Tibial nerve (tissue), 4 donors: ENCODE measurements at regions not wholly inside any gene's neighbourhood (a gene's known extent, or its start where the extent isn't known, plus 50 kb on each side); places are given as distances from the start of the nearest gene placed in this dataset.

Source experiments
- DNase-seq, 2 donors: peaks; one replicate each; pipeline ENCODE4 v3.0.0-alpha.2; 2019; ENCODE audit warnings: low spot score in 2 of 2
- H3K27ac ChIP-seq, 4 donors: fragments of 200-600 bp; sonication (generic) in 3 of 4; one replicate each; pipeline ENCODE4 v1.5.1; 2017 to 2019; ENCODE audit warnings: mild to moderate bottlenecking in 1 of 4
- H3K27me3 ChIP-seq, 2 donors: fragments of 200-600 bp; sonication (generic) in 1 of 2; one replicate each; pipeline versions ENCODE4 v1.5.1 to v1.6.0; 2017 to 2019
- H3K36me3 ChIP-seq, 3 donors: fragments of 200-600 bp; sonication (generic); one replicate each; pipeline ENCODE4 v1.5.1; 2018 to 2019
- H3K4me1 ChIP-seq, 4 donors: fragments of 200-600 bp; sonication (generic) in 3 of 4; one replicate each; pipeline ENCODE4 v1.5.1; 2017 to 2019
- H3K4me3 ChIP-seq, 4 donors: fragments of 200-600 bp; sonication (generic) in 3 of 4; one replicate each; pipeline ENCODE4 v1.5.1; 2017 to 2019; ENCODE audit warnings: mild to moderate bottlenecking in 1 of 4, moderate library complexity in 1 of 4
- H3K9me3 ChIP-seq, 4 donors: fragments of 200-600 bp; sonication (generic) in 3 of 4; one replicate each; pipeline ENCODE4 v1.5.1; 2017 to 2019
- EP300 ChIP-seq, 2 donors: sonication (generic); formaldehyde crosslinking; IDR thresholded peaks; one replicate each; pipeline ENCODE4 v1.6.1; 2017; ENCODE audit warnings: antibody characterized with exemption in 2 of 2, mild to moderate bottlenecking in 1 of 2
- POLR2A ChIP-seq, 2 donors: fragments of 450-650 bp; IDR thresholded peaks; one replicate each; pipeline ENCODE4 v1.6.1; 2017; ENCODE audit warnings: antibody characterized with exemption in 2 of 2, mild to moderate bottlenecking in 2 of 2, moderate library complexity in 2 of 2
- WGBS, 2 donors: methylation state at CpG; one replicate each; pipeline ENCODE4 v1.1.5; 2018; 5-methylcytosine and 5-hydroxymethylcytosine counted together
- TF ChIP-seq, protein P1 (sequence below), 5 experiments: fragments of 200-600 bp in 3 of 5; fragments of 450-650 bp in 2 of 5; sonication (generic) in 3 of 5; IDR thresholded peaks; one replicate each; pipeline ENCODE4 v1.5.1; 2016 to 2019; ENCODE audit warnings: antibody characterized with exemption in 5 of 5, mild to moderate bottlenecking in 3 of 5, moderate library complexity in 2 of 5

GRCh38 chr2:196403471-196403870, 232.1 kb upstream of the STK17B start:
- Histone ChIP-seq H3K27ac (no peak overlapping the region), H3K36me3 (no peaks in the 10 kb centered on the region), H3K27me3 (no peaks in the 10 kb centered on the region), H3K4me3 (no peak overlapping the region), H3K9me3 (no peaks in the 10 kb centered on the region), H3K4me1 (peaks cover 0 to 11% (median 0%) of the 10 kb centered on the region in 4 donors)
- no peak for DNase-seq
- WGBS, 2 donors = 19 to 23% methylated on average over 1 of the region's 1 CpG
- no peak for TF ChIP-seq POLR2A (IDR thresholded peaks at IDR 0.05)
- TF ChIP-seq, protein P1, sequence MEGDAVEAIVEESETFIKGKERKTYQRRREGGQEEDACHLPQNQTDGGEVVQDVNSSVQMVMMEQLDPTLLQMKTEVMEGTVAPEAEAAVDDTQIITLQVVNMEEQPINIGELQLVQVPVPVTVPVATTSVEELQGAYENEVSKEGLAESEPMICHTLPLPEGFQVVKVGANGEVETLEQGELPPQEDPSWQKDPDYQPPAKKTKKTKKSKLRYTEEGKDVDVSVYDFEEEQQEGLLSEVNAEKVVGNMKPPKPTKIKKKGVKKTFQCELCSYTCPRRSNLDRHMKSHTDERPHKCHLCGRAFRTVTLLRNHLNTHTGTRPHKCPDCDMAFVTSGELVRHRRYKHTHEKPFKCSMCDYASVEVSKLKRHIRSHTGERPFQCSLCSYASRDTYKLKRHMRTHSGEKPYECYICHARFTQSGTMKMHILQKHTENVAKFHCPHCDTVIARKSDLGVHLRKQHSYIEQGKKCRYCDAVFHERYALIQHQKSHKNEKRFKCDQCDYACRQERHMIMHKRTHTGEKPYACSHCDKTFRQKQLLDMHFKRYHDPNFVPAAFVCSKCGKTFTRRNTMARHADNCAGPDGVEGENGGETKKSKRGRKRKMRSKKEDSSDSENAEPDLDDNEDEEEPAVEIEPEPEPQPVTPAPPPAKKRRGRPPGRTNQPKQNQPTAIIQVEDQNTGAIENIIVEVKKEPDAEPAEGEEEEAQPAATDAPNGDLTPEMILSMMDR (IDR thresholded peaks at IDR 0.05) = no peak

GRCh38 chr2:196404276-196404675, 232.9 kb upstream of the STK17B start:
- H3K4me1 ChIP-seq = peaks cover 0 to 11% (median 0%) of the 10 kb centered on the region in 4 donors
- H3K27me3 ChIP-seq = no peaks in the 10 kb centered on the region
- DNase-seq = no peak
- H3K36me3 ChIP-seq = no peaks in the 10 kb centered on the region
- H3K4me3 ChIP-seq = no peak overlapping the region
- TF ChIP-seq, protein P1 (IDR thresholded peaks at IDR 0.05) = no peak
- TF ChIP-seq EP300 (IDR thresholded peaks at IDR 0.05) (no peak), POLR2A (IDR thresholded peaks at IDR 0.05) (no peak)
- no peaks in the 10 kb centered on the region for H3K9me3 ChIP-seq
- H3K27ac ChIP-seq = no peak overlapping the region

- no peaks in the 10 kb centered on the region for H3K36me3 ChIP-seq
- no peak overlapping the region for H3K4me3 ChIP-seq
- no peaks in the 10 kb centered on the region for H3K4me1 ChIP-seq
- 88 to 93% methylated on average over 1 of the region's 1 CpG for WGBS, 2 donors
- H3K27me3 ChIP-seq = no peaks in the 10 kb centered on the region
- no peak for DNase-seq
- TF ChIP-seq, protein P1 (IDR thresholded peaks at IDR 0.05) = no peak
- no peak for TF ChIP-seq POLR2A (IDR thresholded peaks at IDR 0.05)
- no peak for TF ChIP-seq EP300 (IDR thresholded peaks at IDR 0.05)
- H3K9me3 ChIP-seq = no peaks in the 10 kb centered on the region
- no peak overlapping the region for H3K27ac ChIP-seq
Measured at GRCh38 chr2:196407675-196408264, 231.7 kb upstream of the CCDC150 start.

GRCh38 chr2:196409376-196409775, 230.1 kb upstream of the CCDC150 start:
- TF ChIP-seq, protein P1 (IDR thresholded peaks at IDR 0.05) = no peak
- TF ChIP-seq POLR2A (IDR thresholded peaks at IDR 0.05) = no peak
- TF ChIP-seq EP300 (IDR thresholded peaks at IDR 0.05) = no peak
- no peaks in the 10 kb centered on the region for H3K9me3 ChIP-seq
- H3K27me3 ChIP-seq = no peaks in the 10 kb centered on the region
- no peak overlapping the region for H3K4me3 ChIP-seq
- DNase-seq = no peak
- H3K27ac ChIP-seq = no peak overlapping the region
- WGBS, 2 donors = 91 to 96% methylated on average over 3 of the region's 3 CpGs
- no peaks in the 10 kb centered on the region for H3K4me1 ChIP-seq
- no peaks in the 10 kb centered on the region for H3K36me3 ChIP-seq

- Histone ChIP-seq H3K4me1 (no peaks in the 10 kb centered on the region), H3K27ac (no peak overlapping the region), H3K9me3 (no peaks in the 10 kb centered on the region), H3K4me3 (no peak overlapping the region), H3K27me3 (no peaks in the 10 kb centered on the region), H3K36me3 (no peaks in the 10 kb centered on the region)
- no peak for TF ChIP-seq POLR2A (IDR thresholded peaks at IDR 0.05)
- no peak for TF ChIP-seq EP300 (IDR thresholded peaks at IDR 0.05)
- TF ChIP-seq, protein P1 (IDR thresholded peaks at IDR 0.05) = no peak
- no peak for DNase-seq
- 55 to 81% methylated on average over 1 of the region's 1 CpG for WGBS, 2 donors
Measured at GRCh38 chr2:196410008-196410407, 229.5 kb upstream of the CCDC150 start.
